Suprapubic skin (tissue), 4 donors: ENCODE measurements at regions not wholly inside any gene's neighbourhood (a gene's known extent, or its start where the extent isn't known, plus 50 kb on each side); places are given as distances from the start of the nearest gene placed in this dataset.

Experiments
- DNase-seq, 2 donors: peaks; one replicate each; pipeline ENCODE4 v3.0.0-alpha.2; 2019; ENCODE audit warnings: low spot score in 2 of 2
- H3K27ac ChIP-seq: fragments of 200-600 bp; sonication (generic); one replicate; pipeline ENCODE4 v1.5.1; 2019
- H3K27me3 ChIP-seq: fragments of 200-600 bp; sonication (generic); one replicate; pipeline ENCODE4 v1.5.1; 2019
- H3K36me3 ChIP-seq: fragments of 200-600 bp; sonication (generic); one replicate; pipeline ENCODE4 v1.5.1; 2019
- H3K4me1 ChIP-seq: fragments of 200-600 bp; sonication (generic); one replicate; pipeline ENCODE4 v1.5.1; 2019
- H3K4me3 ChIP-seq: fragments of 200-600 bp; sonication (generic); one replicate; pipeline ENCODE4 v1.5.1; 2019; ENCODE audit warnings: mild to moderate bottlenecking
- H3K9me3 ChIP-seq: fragments of 200-600 bp; sonication (generic); one replicate; pipeline ENCODE4 v1.5.1; 2019
- CTCF ChIP-seq, 2 donors: fragments of 200-600 bp in 1 of 2; fragments of 450-650 bp in 1 of 2; sonication (generic) in 1 of 2; IDR thresholded peaks; one replicate each; pipeline ENCODE4 v1.5.1; 2016 to 2019; ENCODE audit warnings: antibody characterized with exemption in 2 of 2, mild to moderate bottlenecking in 1 of 2, moderate library complexity in 1 of 2
- EP300 ChIP-seq: sonication (generic); formaldehyde crosslinking; IDR thresholded peaks from one replicate; pipeline ENCODE4 v1.6.1; 2017; ENCODE audit warnings: antibody characterized with exemption
- POLR2A ChIP-seq, 2 donors: fragments of 450-650 bp; IDR thresholded peaks; one replicate each; pipeline ENCODE4 v1.6.1; 2017; ENCODE audit warnings: antibody characterized with exemption in 2 of 2, mild to moderate bottlenecking in 2 of 2, moderate library complexity in 2 of 2
- POLR2AphosphoS5 ChIP-seq, 3 donors: sonication (generic); formaldehyde crosslinking; IDR thresholded peaks; one replicate each; pipeline ENCODE4 v1.6.1; 2017; ENCODE audit warnings: antibody characterized with exemption in 3 of 3
- WGBS: methylation state at CpG from one replicate; pipeline ENCODE4 v1.1.5; 2018; 5-methylcytosine and 5-hydroxymethylcytosine counted together

GRCh38 chr18:68040198-68040597 lies 523.7 kb upstream of the DSEL start:
- Histone ChIP-seq H3K4me3 (no peak overlapping the region), H3K27me3 (no peaks in the 10 kb centered on the region), H3K4me1 (no peaks in the 10 kb centered on the region), H3K9me3 (no peaks in the 10 kb centered on the region), H3K36me3 (no peaks in the 10 kb centered on the region), H3K27ac (no peak overlapping the region)
- WGBS = 62% methylated on average over 3 of the region's 3 CpGs
- no peak for DNase-seq
- TF ChIP-seq CTCF (IDR thresholded peaks at IDR 0.05) = no peak

- Histone ChIP-seq H3K4me1 (no peaks in the 10 kb centered on the region), H3K36me3 (no peaks in the 10 kb centered on the region), H3K27ac (no peak overlapping the region), H3K9me3 (no peaks in the 10 kb centered on the region), H3K4me3 (no peak overlapping the region), H3K27me3 (no peaks in the 10 kb centered on the region)
- WGBS = 81% methylated on average over 8 of the region's 8 CpGs
- TF ChIP-seq POLR2AphosphoS5 (IDR thresholded peaks at IDR 0.05) (no peak), POLR2A (IDR thresholded peaks at IDR 0.05) (no peak)
- no peak for DNase-seq
These were observed 519.4 kb upstream of the DSEL start for GRCh38 chr18:68035774-68036522.

- Histone ChIP-seq H3K36me3 (no peaks in the 10 kb centered on the region), H3K4me1 (no peaks in the 10 kb centered on the region), H3K27ac (no peak overlapping the region), H3K9me3 (no peaks in the 10 kb centered on the region), H3K4me3 (no peak overlapping the region), H3K27me3 (no peaks in the 10 kb centered on the region)
- TF ChIP-seq POLR2AphosphoS5 (IDR thresholded peaks at IDR 0.05) (no peak), EP300 (no peak), POLR2A (IDR thresholded peaks at IDR 0.05) (no peak), CTCF (IDR thresholded peaks at IDR 0.05) (no peak)
- no peak for DNase-seq
These were observed 517.8 kb upstream of the DSEL start for GRCh38 chr18:68034296-68034695.

- TF ChIP-seq POLR2AphosphoS5 (IDR thresholded peaks at IDR 0.05) (no peak), EP300 (no peak), CTCF (IDR thresholded peaks at IDR 0.05) (no peak), POLR2A (IDR thresholded peaks at IDR 0.05) (no peak)
- Histone ChIP-seq H3K36me3 (no peaks in the 10 kb centered on the region), H3K4me3 (no peak overlapping the region), H3K4me1 (no peaks in the 10 kb centered on the region), H3K27ac (no peak overlapping the region), H3K27me3 (no peaks in the 10 kb centered on the region), H3K9me3 (no peaks in the 10 kb centered on the region)
- 22% methylated on average over 5 of the region's 5 CpGs for WGBS
- DNase-seq = no peak
These were observed 516.9 kb upstream of the DSEL start for GRCh38 chr18:68033466-68033865.

- Histone ChIP-seq H3K4me3 (no peak overlapping the region), H3K36me3 (no peaks in the 10 kb centered on the region), H3K4me1 (no peaks in the 10 kb centered on the region), H3K27me3 (no peaks in the 10 kb centered on the region), H3K27ac (no peak overlapping the region), H3K9me3 (no peaks in the 10 kb centered on the region)
- DNase-seq = no peak
- TF ChIP-seq POLR2AphosphoS5 (IDR thresholded peaks at IDR 0.05) = no peak
- TF ChIP-seq CTCF (IDR thresholded peaks at IDR 0.05) = no peak
- no peak for TF ChIP-seq POLR2A (IDR thresholded peaks at IDR 0.05)
- no peak for TF ChIP-seq EP300
- 71% methylated on average over 4 of the region's 4 CpGs for WGBS
These were observed 508.2 kb upstream of the DSEL start for GRCh38 chr18:68024716-68025115.

GRCh38 chr18:68017385-68017784 lies 500.9 kb upstream of the DSEL start:
- no peak for DNase-seq
- Histone ChIP-seq H3K4me3 (no peak overlapping the region), H3K9me3 (no peaks in the 10 kb centered on the region), H3K27me3 (no peaks in the 10 kb centered on the region), H3K4me1 (no peaks in the 10 kb centered on the region), H3K36me3 (no peaks in the 10 kb centered on the region), H3K27ac (no peak overlapping the region)
- 85% methylated on average over 8 of the region's 8 CpGs for whole genome bisulfite sequencing
- no peak for TF ChIP-seq POLR2AphosphoS5 (IDR thresholded peaks at IDR 0.05)
- no peak for TF ChIP-seq EP300
- no peak for TF ChIP-seq POLR2A (IDR thresholded peaks at IDR 0.05)
- TF ChIP-seq CTCF (IDR thresholded peaks at IDR 0.05) = no peak
